A673 (cell line): ENCODE measurements at regions not wholly inside any gene's neighbourhood (a gene's known extent, or its start where the extent isn't known, plus 50 kb on each side); places are given as distances from the start of the nearest gene placed in this dataset.

ENCODE experiments used
- BruUV-seq: library from RNA; stranded (reverse); fragments of 400-500 nt; replicated peaks from 2 replicates; lab custom pipeline; 2021; lab: Mats Ljungman, UMichigan
- CTCF ChIA-PET: fragments of 300-600 bp; sonication (Branson Sonifier 250); formaldehyde crosslinking; loops from one replicate; lab custom pipeline; 2022; ENCODE audit warnings: antibody characterized with exemption; lab: Charles Lee
- POLR2A ChIA-PET: fragments of 300-600 bp; sonication (Branson Sonifier 250); formaldehyde crosslinking; loops from one replicate; lab custom pipeline; 2022; ENCODE audit warnings: antibody characterized with exemption; ENCODE audit not compliant: low non-redundant PET; lab: Charles Lee
- DNase-seq: peaks from one replicate; pipeline ENCODE4 v3.0.0-alpha.2; 2015; ENCODE audit warnings: low spot score
- H3K27ac ChIP-seq: fragments of 200-600 bp; sonication (generic); 2 replicates; pipeline ENCODE4 v1.5.1; 2016; ENCODE audit warnings: mixed run types, low read depth, mild to moderate bottlenecking, mixed read lengths, antibody characterized with exemption, low read length; ENCODE audit not compliant: poor library complexity, severe bottlenecking
- H3K27me3 ChIP-seq: fragments of 200-600 bp; sonication (generic); replicated peaks from 2 replicates; pipeline ENCODE4 v1.6.1; 2017; ENCODE audit warnings: mixed run types, low read depth, mild to moderate bottlenecking, mixed read lengths, antibody characterized with exemption, low read length; ENCODE audit not compliant: insufficient read depth, poor library complexity
- H3K36me3 ChIP-seq: fragments of 200-600 bp; sonication (generic); 2 replicates; pipeline ENCODE4 v1.6.1; 2016; ENCODE audit warnings: mixed run types, mild to moderate bottlenecking, mixed read lengths, antibody characterized with exemption, low read length; ENCODE audit not compliant: insufficient read depth, poor library complexity, severe bottlenecking
- H3K4me1 ChIP-seq: fragments of 200-600 bp; sonication (generic); 2 replicates; pipeline ENCODE4 v1.6.1; 2017; ENCODE audit warnings: mixed run types, mild to moderate bottlenecking, mixed read lengths, antibody characterized with exemption, low read length; ENCODE audit not compliant: insufficient read depth, poor library complexity, severe bottlenecking
- H3K4me3 ChIP-seq: fragments of 200-600 bp; sonication (generic); 2 replicates; pipeline ENCODE4 v1.5.1; 2016; ENCODE audit warnings: low read depth, mixed run types, mild to moderate bottlenecking, mixed read lengths, low read length; ENCODE audit not compliant: poor library complexity, severe bottlenecking
- H3K9me3 ChIP-seq: fragments of 200-600 bp; sonication (generic); 2 replicates; pipeline ENCODE4 v1.6.1; 2016; ENCODE audit warnings: mixed run types, low read depth, mild to moderate bottlenecking, mixed read lengths, antibody characterized with exemption, low read length; ENCODE audit not compliant: poor library complexity, severe bottlenecking
- EZH2 ChIP-seq: fragments of 200-600 bp; sonication (generic); IDR thresholded peaks from 2 replicates; pipeline ENCODE4 v1.6.1; 2017; ENCODE audit warnings: borderline replicate concordance, low read depth, mild to moderate bottlenecking, mixed read lengths, antibody characterized with exemption, low read length; ENCODE audit not compliant: poor library complexity, severe bottlenecking
- intact Hi-C: fragments of 100-400 bp; cut with micrococcal nuclease; formaldehyde crosslinking; loops from one replicate; pipeline ENCODE4 v1.10.0; 2022; ENCODE audit not compliant: unreplicated experiment
- TF ChIP-seq, protein P1 (sequence below): fragments of 300-800, 200-600 bp; sonication (generic); conservative IDR thresholded peaks from 2 replicates; pipeline ENCODE4 v1.5.1; 2017; ENCODE audit warnings: low read depth, mild to moderate bottlenecking, antibody characterized with exemption, low read length, moderate library complexity, mixed read lengths

GRCh38 chr13:64273780-64274179 lies 2858.1 kb upstream of the PCDH20 start:
- Histone ChIP-seq H3K27me3 (no peaks in the 10 kb centered on the region), H3K36me3 (no peaks in the 10 kb centered on the region), H3K4me3 (no peak overlapping the region), H3K4me1 (no peaks in the 10 kb centered on the region), H3K9me3 (peaks cover 4% of the 10 kb centered on the region), H3K27ac (no peak overlapping the region)
- BruUV-seq, result no TSS peak
- intact Hi-C loops, result no loop called here
- POLR2A ChIA-PET, result no interaction called here
- CTCF ChIA-PET, result no interaction called here
- DNase-seq, result no peak
- TF ChIP-seq, protein P1, sequence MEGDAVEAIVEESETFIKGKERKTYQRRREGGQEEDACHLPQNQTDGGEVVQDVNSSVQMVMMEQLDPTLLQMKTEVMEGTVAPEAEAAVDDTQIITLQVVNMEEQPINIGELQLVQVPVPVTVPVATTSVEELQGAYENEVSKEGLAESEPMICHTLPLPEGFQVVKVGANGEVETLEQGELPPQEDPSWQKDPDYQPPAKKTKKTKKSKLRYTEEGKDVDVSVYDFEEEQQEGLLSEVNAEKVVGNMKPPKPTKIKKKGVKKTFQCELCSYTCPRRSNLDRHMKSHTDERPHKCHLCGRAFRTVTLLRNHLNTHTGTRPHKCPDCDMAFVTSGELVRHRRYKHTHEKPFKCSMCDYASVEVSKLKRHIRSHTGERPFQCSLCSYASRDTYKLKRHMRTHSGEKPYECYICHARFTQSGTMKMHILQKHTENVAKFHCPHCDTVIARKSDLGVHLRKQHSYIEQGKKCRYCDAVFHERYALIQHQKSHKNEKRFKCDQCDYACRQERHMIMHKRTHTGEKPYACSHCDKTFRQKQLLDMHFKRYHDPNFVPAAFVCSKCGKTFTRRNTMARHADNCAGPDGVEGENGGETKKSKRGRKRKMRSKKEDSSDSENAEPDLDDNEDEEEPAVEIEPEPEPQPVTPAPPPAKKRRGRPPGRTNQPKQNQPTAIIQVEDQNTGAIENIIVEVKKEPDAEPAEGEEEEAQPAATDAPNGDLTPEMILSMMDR, result no peak
- no peak for TF ChIP-seq EZH2

DNA sequence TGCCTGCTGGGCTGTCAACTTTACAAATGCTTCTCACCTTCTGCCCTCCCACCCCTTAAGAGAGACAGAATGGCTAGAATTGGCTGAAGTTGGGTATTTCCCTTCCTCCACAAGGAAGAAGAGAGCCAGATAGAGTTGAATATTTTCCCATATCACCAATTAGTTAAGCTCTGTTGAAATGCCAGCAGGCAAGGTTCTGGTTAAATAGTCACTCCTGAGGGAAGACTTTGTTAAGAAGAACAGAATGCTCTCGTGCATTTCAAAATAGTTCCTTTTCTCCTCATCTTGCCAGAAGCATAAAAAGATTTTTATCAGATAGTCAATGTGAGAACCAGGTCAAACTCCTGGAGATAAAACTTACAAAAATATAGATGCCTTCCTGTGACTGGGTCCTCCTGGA lies 2857.0 kb upstream of the PCDH20 start:
- POLR2A ChIA-PET, result interaction anchor here (0.7 kb wide), 1 partner anchor 351 kb away, joined by 4 read pairs; no protein-coding TSS in a partner anchor
- DNase-seq, result no peak

DNA sequence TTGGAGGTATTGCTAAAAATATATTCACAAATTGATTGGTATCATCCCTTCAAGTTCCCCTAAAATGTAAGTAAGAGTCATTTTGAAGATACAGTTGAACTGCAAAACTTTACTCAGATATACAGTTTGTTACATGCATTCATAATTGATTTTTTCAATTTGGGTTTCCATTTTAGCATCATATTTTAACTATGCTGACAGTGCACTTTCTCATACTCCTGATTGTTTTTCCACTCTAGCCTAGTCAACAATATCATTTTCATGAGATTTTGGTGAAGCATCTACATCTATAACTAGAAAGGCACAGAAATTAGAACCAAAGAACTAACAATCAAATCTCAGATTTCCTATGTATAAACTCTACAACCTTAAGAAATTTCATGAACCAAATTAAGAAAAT lies 2850.4 kb upstream of the PCDH20 start:
- Histone ChIP-seq H3K9me3 (peaks cover 6% of the 10 kb centered on the region), H3K36me3 (no peaks in the 10 kb centered on the region), H3K27ac (no peak overlapping the region), H3K4me3 (no peak overlapping the region), H3K4me1 (no peaks in the 10 kb centered on the region), H3K27me3 (no peaks in the 10 kb centered on the region)
- intact Hi-C loops, result no loop called here
- TF ChIP-seq, protein P1, result no peak
- no peak for TF ChIP-seq EZH2
- CTCF ChIA-PET, result no interaction called here
- DNase-seq, result no peak
- POLR2A ChIA-PET, result no interaction called here
- no TSS peak for BruUV-seq

More for the DNA sequence above, 2857.0 kb upstream of the PCDH20 start:
- CTCF ChIA-PET, result no interaction called here
- no peaks in the 10 kb centered on the region for H3K36me3 ChIP-seq
- intact Hi-C loops, result no loop called here
- BruUV-seq, result no TSS peak
- no peak overlapping the region for H3K27ac ChIP-seq
- H3K27me3 ChIP-seq, result no peaks in the 10 kb centered on the region
- peaks cover 4% of the 10 kb centered on the region for H3K9me3 ChIP-seq
- no peak for TF ChIP-seq EZH2
- TF ChIP-seq, protein P1, result no peak
- no peak overlapping the region for H3K4me3 ChIP-seq
- H3K4me1 ChIP-seq, result no peaks in the 10 kb centered on the region
